NCI-H1436 treated with DMSO at 0.1 percent for 48 hours (cell line): ENCODE measurements at regions not wholly inside any gene's neighbourhood (a gene's known extent, or its start where the extent isn't known, plus 50 kb on each side); places are given as distances from the start of the nearest gene placed in this dataset.

ENCODE experiments used
- DNase-seq: peaks from one replicate; lab custom pipeline; 2025; lab: John Stamatoyannopoulos, UW

DNA sequence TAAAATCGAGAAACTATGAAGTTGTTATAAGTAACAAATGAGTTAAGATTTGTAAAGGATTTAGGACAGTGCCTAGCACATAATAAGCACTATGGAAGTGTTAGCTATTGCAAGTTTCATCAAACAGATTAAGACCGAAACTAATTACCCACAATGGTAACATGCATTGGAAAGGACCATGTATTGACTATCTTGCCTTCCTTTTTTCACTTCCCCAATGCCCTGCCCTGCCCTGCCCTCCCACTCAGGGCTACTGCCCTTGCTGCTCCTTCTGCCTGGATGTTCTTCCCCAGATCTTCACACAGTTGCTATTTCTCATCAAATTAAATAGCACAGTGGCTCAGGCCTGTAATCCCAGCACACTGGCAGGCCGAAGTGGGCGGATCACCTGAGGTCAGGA lies 202.1 kb upstream of the PSMD7 start:
- no peak for DNase-seq

DNA sequence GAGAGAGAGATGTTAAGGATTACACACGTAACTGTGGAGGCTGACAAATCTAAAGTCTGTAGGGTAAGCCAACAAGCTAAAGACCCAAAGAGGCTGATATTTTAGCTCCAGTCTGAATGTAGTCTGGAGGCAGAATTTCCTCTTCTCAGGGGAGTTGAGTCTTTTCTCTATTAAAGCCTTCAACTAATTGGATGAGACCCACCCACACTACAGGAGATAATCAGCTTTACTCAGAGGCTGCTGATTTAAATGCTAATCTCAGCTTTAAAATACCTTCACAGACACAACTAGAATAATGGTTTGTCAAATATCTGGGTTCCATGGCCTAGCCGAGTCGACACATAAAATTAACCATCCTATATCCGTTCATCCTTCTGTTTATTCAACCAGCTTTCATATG lies 204.3 kb upstream of the PSMD7 start:
- no peak for DNase-seq

DNA sequence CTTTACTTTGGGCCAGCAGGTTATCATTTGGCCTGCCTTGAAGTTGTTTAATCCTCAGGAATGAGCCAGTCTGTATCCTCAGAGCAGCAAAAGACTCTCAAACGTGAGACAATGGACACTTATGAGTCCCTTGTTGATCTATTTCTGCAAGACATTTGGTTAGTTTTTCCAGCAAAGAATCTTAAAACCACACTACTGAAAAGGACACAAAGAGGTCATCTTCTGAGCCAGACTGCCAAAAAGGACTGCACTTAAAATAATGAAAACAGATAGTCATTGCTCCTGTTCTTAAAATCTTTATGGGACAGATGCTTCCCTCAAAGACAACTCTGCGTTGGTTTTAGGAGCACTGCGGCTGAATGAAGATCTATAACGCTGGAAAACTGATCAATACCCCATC lies 205.7 kb upstream of the PSMD7 start:
- DNase-seq, result no peak

DNA sequence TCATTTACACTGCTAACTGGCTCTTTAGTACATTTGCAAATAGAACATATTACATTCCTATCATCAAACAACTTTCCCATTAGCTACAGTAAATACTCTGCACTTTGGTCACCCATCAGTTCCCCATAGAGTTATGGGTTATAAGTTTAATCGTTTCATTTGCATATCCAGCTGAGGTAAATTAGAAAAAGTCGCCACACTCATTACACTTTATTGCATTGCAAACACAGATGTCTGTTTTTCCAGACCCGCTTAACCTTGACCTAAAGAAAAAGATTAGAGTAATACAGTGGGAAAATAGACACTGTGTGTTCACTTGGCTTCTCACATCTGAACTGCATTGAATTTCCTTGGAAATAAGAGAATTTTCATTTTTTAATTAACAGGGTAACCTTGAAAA lies 213.1 kb upstream of the PSMD7 start:
- DNase-seq, result no peak

DNA sequence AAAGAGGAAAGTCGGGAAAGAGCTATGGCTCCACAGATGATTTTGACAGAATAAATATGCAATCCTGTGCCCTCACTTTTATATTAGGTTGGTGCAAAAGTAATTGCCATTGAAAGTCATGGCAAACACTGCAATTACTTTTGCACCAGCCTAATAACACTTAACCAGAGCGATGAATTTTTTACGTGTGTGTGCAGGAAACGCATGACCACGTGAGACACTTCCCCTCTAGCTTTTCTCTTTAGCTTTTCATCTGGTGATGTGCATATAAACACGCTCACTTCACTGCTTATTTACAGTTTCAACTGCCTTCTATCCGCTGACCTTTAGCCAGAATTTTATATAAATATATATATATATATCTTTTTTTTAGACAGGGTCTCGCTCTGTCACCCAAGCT lies 216.3 kb upstream of the PSMD7 start:
- DNase-seq, result no peak

DNA sequence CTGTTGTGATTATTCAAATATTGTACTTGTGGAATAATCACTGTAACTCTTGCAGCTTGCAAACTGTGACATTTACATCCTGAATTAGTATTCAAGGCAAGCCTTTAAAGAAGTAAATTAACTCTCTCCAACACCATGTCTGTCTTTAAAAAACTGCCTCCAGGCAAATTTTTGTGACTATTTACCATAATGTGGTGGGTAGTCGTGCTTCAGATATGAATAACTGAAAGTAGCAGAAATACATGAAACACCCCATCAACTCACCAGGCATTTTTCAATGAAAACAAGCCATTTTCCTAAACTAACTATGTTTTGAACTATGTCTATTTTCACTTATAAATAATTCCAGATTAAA lies 217.4 kb upstream of the PSMD7 start:
- no peak for DNase-seq

DNA sequence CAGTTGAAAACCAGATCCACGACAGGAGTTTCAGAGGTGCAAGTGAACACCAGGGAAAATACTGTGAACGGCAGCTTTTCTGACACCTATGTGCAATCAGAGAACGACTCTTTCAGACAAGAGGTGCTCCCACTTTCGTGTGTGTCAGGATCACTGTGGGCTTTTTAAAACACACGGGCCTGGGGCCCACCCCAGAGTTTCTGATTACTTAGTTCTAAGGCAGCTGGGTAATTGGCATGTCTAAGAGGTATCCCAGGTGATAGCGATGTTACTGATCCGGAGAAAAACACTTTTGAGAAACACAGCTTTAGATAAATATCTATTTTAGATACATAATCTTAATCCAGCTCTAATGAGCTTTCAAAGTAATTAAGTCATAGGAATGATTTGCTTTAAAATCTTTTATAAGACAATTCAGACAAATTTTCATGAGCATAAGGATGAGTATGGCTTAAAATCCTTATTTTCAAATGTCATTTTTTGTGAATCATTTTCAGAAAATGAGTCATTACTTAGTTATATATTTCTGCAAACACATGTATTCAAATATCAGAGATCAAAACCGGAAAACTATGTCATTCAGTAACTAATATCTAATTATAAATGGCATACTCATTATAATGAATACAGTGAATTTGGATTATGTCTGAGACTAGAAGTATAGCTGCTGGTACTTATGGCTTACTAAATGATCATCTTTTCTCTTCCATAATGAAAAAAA lies 217.9 kb upstream of the PSMD7 start:
- no peak for DNase-seq

DNA sequence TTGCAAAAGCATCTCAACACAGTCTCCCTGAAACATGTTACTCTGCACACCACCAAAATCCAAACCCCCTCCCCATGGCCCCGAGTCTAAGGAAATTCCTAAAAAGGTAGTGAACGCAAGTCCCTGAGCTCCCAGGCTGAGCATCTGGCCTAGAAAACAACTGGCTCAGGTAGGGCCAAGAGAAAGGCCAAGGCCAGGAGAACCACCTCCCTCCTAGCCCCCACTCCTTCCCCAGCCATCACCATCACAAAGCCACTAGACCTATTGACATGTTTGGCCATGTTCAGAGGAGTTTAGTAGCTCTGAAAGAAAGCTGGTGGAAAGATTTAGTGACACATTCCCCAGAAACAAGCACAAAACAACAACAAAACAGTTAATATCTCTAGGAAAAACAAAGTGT lies 220.0 kb upstream of the PSMD7 start:
- DNase-seq, result no peak

DNA sequence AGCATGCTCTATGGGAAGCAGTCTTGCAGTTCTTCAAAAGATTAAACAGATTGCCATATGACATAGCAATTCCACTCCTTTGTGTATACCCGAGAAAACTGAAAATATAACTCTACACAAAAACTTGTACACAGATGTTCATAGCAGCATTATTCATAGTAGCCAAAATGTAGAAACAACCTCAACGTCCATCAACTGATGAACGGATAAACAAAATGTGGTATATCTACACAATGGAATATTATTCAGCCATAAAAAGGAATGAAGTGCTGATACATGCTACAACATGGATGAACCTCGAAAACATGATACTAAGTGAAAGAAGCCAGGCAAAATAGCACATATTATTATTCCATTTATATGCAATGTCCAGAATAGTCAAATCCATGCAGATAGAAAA lies 221.2 kb upstream of the PSMD7 start:
- no peak for DNase-seq

DNA sequence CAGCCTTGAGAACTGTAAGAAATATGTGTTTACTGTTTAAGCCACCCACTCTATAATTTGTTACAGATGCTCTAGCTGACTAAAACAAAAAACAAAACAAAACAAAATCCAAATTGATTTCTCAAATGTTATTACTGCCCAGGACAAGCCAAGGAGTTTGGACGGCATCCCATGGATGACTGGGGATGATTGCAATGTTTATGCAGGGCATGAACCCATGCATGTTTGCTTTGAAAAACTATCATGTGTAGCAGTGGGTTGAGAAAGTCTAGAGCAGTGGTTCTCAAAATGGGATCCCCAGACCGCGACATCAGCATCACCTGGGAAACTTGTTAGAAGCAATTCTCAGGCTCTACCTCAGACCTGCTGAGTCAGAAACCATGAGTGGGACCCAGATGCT lies 223.2 kb upstream of the PSMD7 start:
- DNase-seq, result no peak

DNA sequence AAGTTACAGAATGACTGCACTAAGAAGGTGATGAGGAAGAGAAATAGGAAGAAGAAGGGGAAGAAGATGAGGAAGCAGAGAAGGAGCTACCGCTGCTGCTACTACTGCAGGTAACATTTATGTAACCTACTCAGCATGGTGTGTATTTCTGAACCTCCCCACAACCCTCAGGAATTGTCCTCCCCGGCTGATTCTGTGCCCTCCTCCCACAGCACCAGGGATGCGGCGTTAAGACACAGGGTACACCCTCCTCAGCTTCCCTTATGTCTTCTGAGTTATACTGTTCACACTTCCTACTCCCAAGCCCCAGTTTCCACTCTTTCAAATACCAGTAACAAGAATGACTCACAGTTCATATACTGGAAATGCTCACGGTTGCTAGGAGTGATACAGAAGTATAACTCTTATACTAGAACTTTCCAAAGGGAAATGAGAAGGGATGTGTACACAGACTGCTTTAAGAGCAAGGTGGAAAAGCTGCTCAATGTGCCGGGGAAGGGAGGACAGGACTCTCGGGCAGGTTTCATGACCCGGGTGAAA lies 224.5 kb upstream of the PSMD7 start:
- DNase-seq, result no peak

DNA sequence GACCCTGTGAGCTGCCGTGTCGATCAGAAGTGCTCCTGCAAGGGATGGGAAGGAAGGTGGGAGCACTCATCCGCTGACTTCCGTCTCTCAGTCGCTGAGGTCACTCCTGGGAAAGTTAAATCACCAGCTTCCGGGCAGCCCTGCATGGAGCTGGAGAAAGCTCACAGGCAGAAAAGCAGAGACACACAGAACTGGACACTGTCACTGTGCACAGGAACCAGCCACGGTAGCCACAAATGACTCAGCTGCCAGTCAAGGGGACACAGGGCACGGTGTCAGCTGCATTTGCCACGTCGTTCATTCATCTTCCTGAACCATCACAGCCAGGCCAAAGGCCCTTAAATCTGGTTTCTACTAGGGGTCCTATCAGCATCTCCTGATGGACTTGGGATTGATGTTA lies 226.4 kb upstream of the PSMD7 start:
- no peak for DNase-seq

DNA sequence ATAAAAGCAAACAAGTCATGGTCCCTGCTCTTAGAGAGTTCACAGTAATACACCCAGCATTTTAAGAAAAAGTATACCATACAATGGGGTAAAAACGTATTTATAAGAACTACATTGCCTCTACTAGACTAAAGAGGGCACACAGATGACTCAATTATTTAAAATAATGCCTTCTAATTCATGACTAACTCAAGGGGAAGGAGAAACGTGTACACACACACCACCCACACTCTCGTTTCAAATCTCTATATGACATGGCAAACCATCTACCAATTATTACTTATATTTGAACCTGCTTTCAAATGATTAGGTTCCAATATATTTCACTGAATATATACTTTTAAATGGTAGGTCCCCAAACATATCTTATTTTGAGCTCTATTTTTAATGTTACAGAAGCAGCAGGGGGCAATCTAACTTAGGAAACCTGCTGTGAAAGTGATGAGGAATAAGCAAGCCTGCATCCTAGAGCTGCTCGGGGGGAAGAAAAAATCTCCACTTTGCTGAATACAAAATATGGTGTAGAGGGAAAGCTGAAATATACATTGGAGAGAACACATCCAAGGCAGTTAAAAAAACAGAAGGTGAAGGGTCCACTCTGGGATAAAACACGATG lies 232.4 kb upstream of the PSMD7 start:
- no peak for DNase-seq

DNA sequence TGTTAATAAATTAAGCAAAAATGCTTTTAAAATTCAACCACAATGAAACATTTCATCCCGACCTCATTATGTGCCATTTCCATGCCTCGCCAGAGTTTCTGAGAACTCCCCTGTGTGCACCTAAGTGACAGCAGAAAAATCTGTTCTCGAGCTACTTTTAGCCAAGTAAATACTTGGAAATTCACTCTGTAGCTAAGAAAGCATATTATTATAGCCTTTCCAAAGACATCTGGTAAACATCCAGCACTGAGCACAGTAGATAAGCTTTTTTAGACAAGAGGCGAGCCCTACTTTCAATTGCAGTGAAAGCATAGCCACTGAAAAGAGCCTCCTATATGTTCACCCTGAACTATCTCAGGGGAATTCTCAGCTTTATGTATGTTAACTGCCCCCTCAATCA lies 242.8 kb upstream of the PSMD7 start:
- DNase-seq, result no peak

DNA sequence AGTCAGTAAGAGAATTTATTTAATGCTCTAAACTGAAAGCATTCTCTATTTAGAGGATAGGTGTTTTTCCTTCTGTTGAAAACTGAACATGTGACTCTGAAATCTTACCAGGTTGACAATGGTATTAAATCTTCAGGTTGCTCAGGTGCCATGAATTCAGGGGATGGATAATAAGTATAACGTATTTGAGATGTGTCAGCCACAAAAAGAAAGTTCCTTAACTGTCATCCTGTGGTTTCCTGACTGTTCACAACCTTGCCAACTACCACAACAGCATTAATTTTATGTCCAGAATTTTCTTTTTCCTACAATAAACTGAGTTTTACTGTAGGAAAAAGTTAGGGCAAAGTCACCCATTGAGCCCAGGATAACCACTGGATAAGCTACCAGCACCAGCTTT lies 243.3 kb upstream of the PSMD7 start:
- no peak for DNase-seq

DNA sequence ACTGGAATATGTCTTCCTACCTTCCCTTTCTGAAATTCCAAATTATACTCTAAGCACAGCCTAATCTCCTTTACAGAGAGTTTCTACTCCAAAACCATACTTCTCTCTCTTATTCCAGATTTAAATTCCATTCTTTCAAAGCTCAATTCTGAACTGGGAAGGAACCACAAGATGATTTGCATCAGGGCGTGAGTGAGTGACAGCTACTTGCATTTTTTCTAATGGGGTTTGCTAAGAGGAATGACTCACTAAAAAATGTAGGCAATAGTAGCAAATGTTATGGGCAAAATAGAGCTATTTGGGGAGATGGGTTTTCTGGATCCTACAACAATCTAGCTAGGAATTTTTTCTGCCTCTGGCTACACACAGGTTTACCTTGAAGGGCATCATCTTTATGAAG lies 244.6 kb upstream of the PSMD7 start:
- DNase-seq, result no peak

DNA sequence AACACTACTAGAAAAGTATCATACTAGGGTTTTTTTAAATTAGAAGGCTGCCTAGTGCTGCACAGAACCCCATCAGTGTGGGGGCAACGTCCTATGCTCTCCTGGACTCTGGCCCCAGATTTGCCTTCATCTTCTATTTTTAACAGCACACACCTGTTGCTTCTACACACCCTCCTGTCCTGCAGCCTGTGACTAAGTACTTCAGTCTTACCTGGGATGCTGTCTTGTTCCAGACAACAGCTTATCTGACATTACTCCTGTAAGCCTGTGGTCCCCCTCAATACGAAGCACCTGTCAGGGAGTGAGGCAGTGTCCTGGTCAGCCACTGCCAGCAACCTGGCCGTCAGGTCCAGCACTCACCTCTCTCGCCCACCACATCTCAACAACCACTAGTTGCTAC lies 247.6 kb upstream of the PSMD7 start:
- no peak for DNase-seq

DNA sequence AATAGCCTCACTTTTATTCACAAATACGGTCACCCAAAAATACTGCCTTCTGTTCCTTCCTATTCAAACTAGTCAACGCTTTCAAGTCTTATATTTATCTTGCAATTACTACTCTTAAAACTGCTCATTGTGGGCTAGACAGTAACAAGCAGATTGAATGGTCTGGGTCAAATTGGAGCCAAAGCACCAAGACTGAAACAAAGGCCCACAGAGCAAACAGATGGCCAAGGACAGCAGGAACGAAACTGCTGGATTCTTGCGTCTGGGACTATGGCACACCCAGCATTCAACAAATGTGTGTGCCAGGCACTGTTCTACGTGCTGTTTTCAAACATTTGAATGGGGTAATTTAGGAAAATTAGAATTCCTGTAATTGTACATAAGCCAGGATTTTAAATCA lies 250.1 kb upstream of the PSMD7 start:
- DNase-seq, result no peak

DNA sequence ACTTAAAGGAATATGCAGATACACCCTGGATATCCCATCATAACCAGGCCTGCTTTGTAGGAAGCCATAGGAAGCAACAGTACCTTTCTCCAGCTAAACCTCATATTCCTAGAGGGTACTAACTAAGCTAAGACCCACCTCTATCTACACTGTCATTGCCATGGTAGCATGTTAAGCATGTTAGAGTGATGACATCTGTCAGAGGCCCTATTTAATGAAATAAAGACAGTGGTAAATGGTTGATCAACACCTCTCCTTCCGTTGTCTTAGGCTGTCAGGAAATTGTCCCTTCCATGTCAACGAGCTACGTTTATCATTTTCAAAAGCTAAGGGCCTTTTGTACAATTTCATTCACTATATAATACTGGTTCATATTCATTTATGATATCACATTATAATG lies 251.1 kb upstream of the PSMD7 start:
- DNase-seq, result no peak

DNA sequence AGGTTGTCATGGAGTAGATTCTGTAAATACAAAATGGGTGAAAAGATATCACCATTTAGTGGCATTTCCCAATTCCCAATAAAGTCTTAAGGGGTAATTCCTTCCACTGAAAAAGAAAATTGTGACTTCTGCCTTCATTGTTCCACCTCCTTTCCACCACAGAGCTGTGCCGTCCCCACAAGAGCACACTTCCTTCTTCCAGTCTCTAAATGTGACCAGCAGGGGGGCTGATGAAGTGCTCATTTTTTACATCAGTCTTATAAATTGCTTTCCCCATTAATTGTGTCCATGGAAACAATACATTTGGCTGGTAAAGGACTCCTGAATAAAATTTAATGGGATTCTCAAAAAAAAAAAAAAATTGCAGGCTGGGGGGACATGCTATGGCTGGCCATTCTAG lies 260.8 kb upstream of the PSMD7 start:
- DNase-seq, result no peak

DNA sequence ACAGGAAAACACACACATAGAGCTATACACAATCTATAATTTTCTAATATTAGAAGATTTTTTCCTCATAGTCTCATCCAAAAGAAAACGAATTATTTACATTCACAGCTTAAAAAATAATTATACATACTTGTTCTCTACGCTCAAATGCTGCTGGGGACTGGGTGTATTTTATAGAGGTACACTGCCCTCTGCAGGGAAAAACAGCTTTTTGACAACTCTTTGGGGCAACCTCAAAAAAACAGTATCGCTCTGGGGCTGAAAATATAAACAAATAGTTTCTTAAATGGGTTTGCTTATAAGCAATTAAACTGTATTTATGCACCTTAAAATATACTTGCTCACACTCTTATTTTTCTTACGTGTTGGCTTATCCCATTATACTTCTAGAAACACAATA lies 261.8 kb upstream of the PSMD7 start:
- no peak for DNase-seq

DNA sequence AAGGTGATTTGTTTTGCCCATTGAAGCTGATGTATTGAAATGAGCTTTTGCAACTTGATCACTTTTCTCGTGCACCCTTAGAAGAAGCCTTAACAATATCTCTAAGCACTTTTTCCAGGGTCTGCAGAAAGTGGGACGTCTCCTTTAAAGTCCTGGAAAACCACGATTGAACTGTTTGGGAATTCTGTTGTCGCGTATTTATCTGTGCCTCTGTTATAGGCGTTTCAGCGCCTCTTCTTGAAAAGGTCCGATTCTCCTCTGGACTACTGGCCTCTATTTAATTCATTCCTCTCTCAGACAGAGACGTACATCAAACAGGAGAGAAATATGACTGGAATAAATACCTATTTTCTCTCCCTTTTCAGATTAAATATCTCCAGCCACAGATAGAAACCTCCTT lies 262.4 kb upstream of the PSMD7 start:
- DNase-seq, result no peak

DNA sequence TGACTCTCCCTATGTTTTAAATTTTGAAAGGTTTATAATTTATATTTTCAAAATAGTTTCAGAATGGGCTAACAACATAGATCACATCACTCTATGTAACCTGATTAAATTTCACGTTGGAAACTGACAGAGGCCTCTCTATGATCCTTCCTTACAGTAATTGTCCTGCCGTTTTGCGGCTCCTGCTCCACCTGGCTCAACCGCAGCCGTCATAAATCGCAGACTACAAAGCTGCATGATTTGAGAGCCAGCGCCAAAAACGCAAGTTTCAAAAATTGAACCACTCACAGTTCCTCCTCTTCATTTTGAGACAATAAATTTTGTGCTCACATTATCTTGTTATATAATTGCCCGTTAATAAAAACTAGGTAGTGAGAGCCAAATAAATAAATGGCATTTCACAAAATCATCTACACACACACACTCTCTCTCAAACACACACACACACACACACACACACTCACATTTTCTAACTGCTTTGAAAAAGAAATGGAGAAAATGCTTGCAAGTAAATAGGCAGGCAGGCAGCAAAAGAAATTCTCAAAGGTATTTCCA lies 263.1 kb upstream of the PSMD7 start:
- no peak for DNase-seq

DNA sequence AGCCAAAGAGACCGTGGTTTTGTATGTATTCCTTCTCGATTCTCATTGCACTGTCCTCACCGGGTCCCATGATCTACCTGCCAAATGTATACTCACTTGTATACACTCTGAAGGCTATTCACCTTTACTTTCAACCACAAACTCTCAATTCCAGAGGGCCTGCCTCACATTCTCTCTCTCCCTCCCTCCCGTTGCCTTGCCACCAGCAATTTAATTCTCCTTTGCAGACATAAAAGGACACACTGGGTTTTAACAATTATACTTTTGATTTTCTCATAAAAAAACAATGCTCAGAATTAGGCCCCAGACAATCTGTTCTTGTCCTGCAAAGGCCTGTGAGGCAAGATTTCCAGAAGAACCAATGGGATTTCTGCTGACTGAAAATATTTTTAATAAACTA lies 265.1 kb upstream of the PSMD7 start:
- no peak for DNase-seq
